ENCODE measurements at regions not wholly inside any gene's neighbourhood (a gene's known extent, or its start where the extent isn't known, plus 50 kb on each side); places are given as distances from the start of the nearest gene placed in this dataset.

- Histone ChIP-seq H2BK120ac (ENCODE audit: low read depth, low read length) (no peak overlapping the region), H4K8ac (ENCODE audit: low read depth, low read length) (no peak overlapping the region), H2BK15ac (ENCODE audit: low read length) (no peak overlapping the region), H3K4me2 (ENCODE audit: insufficient read depth, low read length, poor library complexity, severe bottlenecking) (no peak overlapping the region), H3K79me1 (ENCODE audit: low read depth, low read length) (no peaks in the 10 kb centered on the region), H3K9me3 (replicated peaks in 1 of 2; ENCODE audit: control insufficient read depth in 2 of 2, insufficient read depth in 1 of 2, low read depth in 1 of 2, low read length in 2 of 2) (peaks cover 0 to 8% of the 10 kb centered on the region in 2 donors), H3K36me3 (replicated peaks in 1 of 2; ENCODE audit: control insufficient read depth in 2 of 2, insufficient read depth in 2 of 2, low read length in 2 of 2) (no peaks in the 10 kb centered on the region), H3K4me1 (ENCODE audit: control insufficient read depth in 2 of 2, insufficient read depth in 1 of 2, low read depth in 1 of 2, low read length in 2 of 2) (peaks cover 0 to 8% of the 10 kb centered on the region in 2 donors), H3K14ac (ENCODE audit: low read length) (no peak overlapping the region), H3K27ac (replicated peaks; ENCODE audit: low read length) (no peak overlapping the region), H4K91ac (ENCODE audit: low read depth, low read length, poor library complexity) (no peak overlapping the region), H2BK5ac (ENCODE audit: low read length) (no peak overlapping the region), H3K18ac (ENCODE audit: low read length) (no peak overlapping the region), H2AK5ac (ENCODE audit: low read depth, low read length) (no peak overlapping the region), H3K4me3 (ENCODE audit: low read length in 2 of 2) (no peak overlapping the region), H2BK12ac (ENCODE audit: low read length) (no peak overlapping the region), H3K23ac (ENCODE audit: low read depth, low read length, poor library complexity) (no peak overlapping the region), H3K4ac (ENCODE audit: low read length) (no peak overlapping the region), H3K27me3 (ENCODE audit: control insufficient read depth in 3 of 3, insufficient read depth in 3 of 3, low read depth in 1 of 3, low read length in 3 of 3) (no peaks in the 10 kb centered on the region), H3K9ac (ENCODE audit: low read depth, low read length, poor library complexity) (no peak overlapping the region), H2AFZ (ENCODE audit: low read length) (no peak overlapping the region)
- DNase-seq (ENCODE audit: low spot score): no peak
These were observed 164.8 kb upstream of the DYNLRB2 start for GRCh38 chr16:80375973-80376372.

GRCh38 chr16:80375513-80375912 lies 165.3 kb upstream of the DYNLRB2 start:
- Histone ChIP-seq H2AK5ac (ENCODE audit: low read depth, low read length) (no peak overlapping the region), H2BK15ac (ENCODE audit: low read length) (no peak overlapping the region), H3K14ac (ENCODE audit: low read length) (no peak overlapping the region), H3K27ac (replicated peaks; ENCODE audit: low read length) (no peak overlapping the region), H3K79me1 (ENCODE audit: low read depth, low read length) (no peaks in the 10 kb centered on the region), H2BK12ac (ENCODE audit: low read length) (no peak overlapping the region), H3K4me1 (ENCODE audit: control insufficient read depth in 2 of 2, insufficient read depth in 1 of 2, low read depth in 1 of 2, low read length in 2 of 2) (peaks cover 0 to 8% of the 10 kb centered on the region in 2 donors), H3K4me3 (ENCODE audit: low read length in 2 of 2) (no peak overlapping the region), H3K23ac (ENCODE audit: low read depth, low read length, poor library complexity) (no peak overlapping the region), H4K8ac (ENCODE audit: low read depth, low read length) (no peak overlapping the region), H2BK5ac (ENCODE audit: low read length) (no peak overlapping the region), H4K91ac (ENCODE audit: low read depth, low read length, poor library complexity) (no peak overlapping the region), H3K27me3 (ENCODE audit: control insufficient read depth in 3 of 3, insufficient read depth in 3 of 3, low read depth in 1 of 3, low read length in 3 of 3) (no peaks in the 10 kb centered on the region), H2AFZ (ENCODE audit: low read length) (no peak overlapping the region), H3K18ac (ENCODE audit: low read length) (no peak overlapping the region), H3K4me2 (ENCODE audit: insufficient read depth, low read length, poor library complexity, severe bottlenecking) (no peak overlapping the region), H3K36me3 (replicated peaks in 1 of 2; ENCODE audit: control insufficient read depth in 2 of 2, insufficient read depth in 2 of 2, low read length in 2 of 2) (no peaks in the 10 kb centered on the region), H3K9ac (ENCODE audit: low read depth, low read length, poor library complexity) (no peak overlapping the region), H3K9me3 (replicated peaks in 1 of 2; ENCODE audit: control insufficient read depth in 2 of 2, insufficient read depth in 1 of 2, low read depth in 1 of 2, low read length in 2 of 2) (peaks cover 0 to 8% of the 10 kb centered on the region in 2 donors), H3K4ac (ENCODE audit: low read length) (no peak overlapping the region), H2BK120ac (ENCODE audit: low read depth, low read length) (no peak overlapping the region)
- no peak for DNase-seq (ENCODE audit: low spot score)
- WGBS, 2 donors (ENCODE audit: extremely low coverage in 2 of 2, insufficient read length in 2 of 2, insufficient replicate concordance in 1 of 2): no CpG with 5 or more reads among the region's 1 CpG

- Histone ChIP-seq H3K23ac (ENCODE audit: low read depth, low read length, poor library complexity) (no peak overlapping the region), H2AFZ (ENCODE audit: low read length) (no peak overlapping the region), H3K36me3 (replicated peaks in 1 of 2; ENCODE audit: control insufficient read depth in 2 of 2, insufficient read depth in 2 of 2, low read length in 2 of 2) (no peaks in the 10 kb centered on the region), H3K9ac (ENCODE audit: low read depth, low read length, poor library complexity) (no peak overlapping the region), H2BK5ac (ENCODE audit: low read length) (no peak overlapping the region), H4K8ac (ENCODE audit: low read depth, low read length) (no peak overlapping the region), H2BK12ac (ENCODE audit: low read length) (no peak overlapping the region), H2AK5ac (ENCODE audit: low read depth, low read length) (no peak overlapping the region), H3K9me3 (replicated peaks in 1 of 2; ENCODE audit: control insufficient read depth in 2 of 2, insufficient read depth in 1 of 2, low read depth in 1 of 2, low read length in 2 of 2) (peaks cover 0 to 8% of the 10 kb centered on the region in 2 donors), H4K91ac (ENCODE audit: low read depth, low read length, poor library complexity) (no peak overlapping the region), H2BK120ac (ENCODE audit: low read depth, low read length) (no peak overlapping the region), H2BK15ac (ENCODE audit: low read length) (no peak overlapping the region), H3K4ac (ENCODE audit: low read length) (no peak overlapping the region), H3K4me3 (ENCODE audit: low read length in 2 of 2) (no peak overlapping the region), H3K79me1 (ENCODE audit: low read depth, low read length) (no peaks in the 10 kb centered on the region), H3K4me1 (ENCODE audit: control insufficient read depth in 2 of 2, insufficient read depth in 1 of 2, low read depth in 1 of 2, low read length in 2 of 2) (peaks cover 0 to 4% of the 10 kb centered on the region in 2 donors), H3K14ac (ENCODE audit: low read length) (no peak overlapping the region), H3K27me3 (ENCODE audit: control insufficient read depth in 3 of 3, insufficient read depth in 3 of 3, low read depth in 1 of 3, low read length in 3 of 3) (no peaks in the 10 kb centered on the region), H3K18ac (ENCODE audit: low read length) (no peak overlapping the region), H3K27ac (replicated peaks; ENCODE audit: low read length) (peak overlapping the region; percentile 67), H3K4me2 (ENCODE audit: insufficient read depth, low read length, poor library complexity, severe bottlenecking) (no peak overlapping the region)
- no CpG with 5 or more reads among the region's 10 CpGs for WGBS, 2 donors (ENCODE audit: extremely low coverage in 2 of 2, insufficient read length in 2 of 2, insufficient replicate concordance in 1 of 2)
- DNase-seq (ENCODE audit: low spot score): peak; percentile 24
These were observed 168.5 kb upstream of the DYNLRB2 start for GRCh38 chr16:80372341-80372740.

- Histone ChIP-seq H3K79me1 (ENCODE audit: low read depth, low read length) (no peaks in the 10 kb centered on the region), H2AFZ (ENCODE audit: low read length) (no peak overlapping the region), H3K4me2 (ENCODE audit: insufficient read depth, low read length, poor library complexity, severe bottlenecking) (no peak overlapping the region), H2BK5ac (ENCODE audit: low read length) (no peak overlapping the region), H4K91ac (ENCODE audit: low read depth, low read length, poor library complexity) (no peak overlapping the region), H3K4me3 (ENCODE audit: low read length in 2 of 2) (no peak overlapping the region), H3K18ac (ENCODE audit: low read length) (no peak overlapping the region), H3K27ac (replicated peaks; ENCODE audit: low read length) (no peak overlapping the region), H2AK5ac (ENCODE audit: low read depth, low read length) (no peak overlapping the region), H2BK12ac (ENCODE audit: low read length) (no peak overlapping the region), H3K4ac (ENCODE audit: low read length) (no peak overlapping the region), H4K8ac (ENCODE audit: low read depth, low read length) (no peak overlapping the region), H3K14ac (ENCODE audit: low read length) (no peak overlapping the region), H2BK15ac (ENCODE audit: low read length) (no peak overlapping the region), H2BK120ac (ENCODE audit: low read depth, low read length) (no peak overlapping the region), H3K27me3 (ENCODE audit: control insufficient read depth in 3 of 3, insufficient read depth in 3 of 3, low read depth in 1 of 3, low read length in 3 of 3) (no peaks in the 10 kb centered on the region), H3K36me3 (replicated peaks in 1 of 2; ENCODE audit: control insufficient read depth in 2 of 2, insufficient read depth in 2 of 2, low read length in 2 of 2) (no peaks in the 10 kb centered on the region), H3K9ac (ENCODE audit: low read depth, low read length, poor library complexity) (no peak overlapping the region), H3K9me3 (replicated peaks in 1 of 2; ENCODE audit: control insufficient read depth in 2 of 2, insufficient read depth in 1 of 2, low read depth in 1 of 2, low read length in 2 of 2) (peaks cover 0 to 8% of the 10 kb centered on the region in 2 donors), H3K4me1 (ENCODE audit: control insufficient read depth in 2 of 2, insufficient read depth in 1 of 2, low read depth in 1 of 2, low read length in 2 of 2) (peaks cover 0 to 7% of the 10 kb centered on the region in 2 donors), H3K23ac (ENCODE audit: low read depth, low read length, poor library complexity) (no peak overlapping the region)
- WGBS, 2 donors (ENCODE audit: extremely low coverage in 2 of 2, insufficient read length in 2 of 2, insufficient replicate concordance in 1 of 2): no CpG with 5 or more reads among the region's 7 CpGs
- peak; percentile 59 for DNase-seq (ENCODE audit: low spot score)
These were observed 171.4 kb upstream of the DYNLRB2 start for GRCh38 chr16:80369138-80369958.

All from neuronal stem cell (in vitro differentiated cells).